Ammon's horn (tissue), 1 donor: ENCODE measurements at regions not wholly inside any gene's neighbourhood (a gene's known extent, or its start where the extent isn't known, plus 50 kb on each side); places are given as distances from the start of the nearest gene placed in this dataset.
A peak's percentile ranks its signal among the peaks of the same experiment; 100 is the strongest.

Experiments
- DNase-seq: peaks from one replicate; pipeline ENCODE4 v3.0.0-alpha.2; 2016; ENCODE audit warnings: low spot score

DNA sequence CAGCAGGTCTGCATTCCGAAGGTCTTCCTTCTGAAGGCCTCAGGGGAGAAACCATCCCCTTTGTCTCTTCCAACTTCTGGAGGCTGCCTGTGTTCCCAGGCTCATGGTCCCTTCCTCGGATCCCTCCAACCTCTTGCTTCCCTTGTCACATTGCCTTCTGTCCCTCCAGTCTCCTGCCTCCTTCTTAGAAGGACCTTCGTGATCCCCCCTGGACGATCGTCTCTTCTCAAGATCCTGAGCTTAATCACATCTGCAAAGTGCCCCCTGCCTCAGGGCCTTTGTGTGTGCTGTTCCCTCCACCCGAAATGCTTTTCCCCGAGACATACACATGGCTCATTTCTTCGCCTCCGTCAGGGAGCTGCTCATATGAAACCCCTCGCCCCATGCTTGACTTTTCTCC, 505.8 kb downstream of the SHQ1 start:
- DNase-seq = no peak

- no peak for DNase-seq
Measured at GRCh38 chr3:72341920-72342319, 506.3 kb downstream of the SHQ1 start.

- DNase-seq = no peak
Measured at GRCh38 chr3:72341380-72341770, 506.9 kb downstream of the SHQ1 start.

- DNase-seq = no peak
Measured at GRCh38 chr3:72340476-72341379, 507.5 kb downstream of the SHQ1 start.

DNA sequence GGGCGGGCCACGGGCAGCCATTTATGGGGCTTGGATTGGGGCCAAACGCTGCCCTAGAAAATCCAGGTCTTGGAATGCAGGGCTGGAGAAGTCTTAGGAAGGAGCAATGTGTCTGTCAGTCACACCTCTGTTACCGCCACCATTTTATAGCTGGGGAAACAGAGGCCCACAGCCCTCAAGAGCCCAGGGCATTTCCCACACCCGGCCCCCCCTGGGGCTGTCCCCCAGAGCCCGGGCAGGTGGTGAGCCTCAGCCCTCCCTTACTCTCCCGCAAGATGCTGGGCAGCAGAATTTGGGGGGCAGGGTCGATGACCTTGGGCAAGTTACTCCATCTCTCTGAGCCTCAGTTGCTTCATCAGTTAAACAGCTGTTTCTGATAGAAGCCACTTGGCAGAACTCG, 508.2 kb downstream of the SHQ1 start:
- no peak for DNase-seq

DNA sequence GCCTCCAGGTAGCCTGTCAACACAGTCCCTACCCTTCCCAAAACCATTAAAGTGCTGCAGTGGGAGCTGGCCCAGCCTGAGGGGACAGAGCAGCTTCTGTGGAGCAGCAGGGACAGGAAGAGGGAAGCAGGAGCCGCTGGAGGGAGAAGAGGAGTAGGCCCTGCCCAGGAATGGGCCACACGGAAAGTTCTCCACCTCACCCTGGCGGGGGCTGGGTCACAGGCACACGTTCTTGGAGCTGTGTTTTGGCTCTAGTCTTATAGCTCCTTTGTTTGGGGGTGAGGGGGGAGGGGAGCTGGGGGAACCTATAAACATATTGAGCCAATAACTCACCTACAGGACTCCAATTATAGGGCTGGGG, 508.6 kb downstream of the SHQ1 start:
- no peak for DNase-seq

GRCh38 chr3:72338942-72339669, 509.1 kb downstream of the SHQ1 start:
- peak; percentile 54 for DNase-seq

- DNase-seq = no peak
Measured at GRCh38 chr3:72338082-72338941, 509.9 kb downstream of the SHQ1 start.

DNA sequence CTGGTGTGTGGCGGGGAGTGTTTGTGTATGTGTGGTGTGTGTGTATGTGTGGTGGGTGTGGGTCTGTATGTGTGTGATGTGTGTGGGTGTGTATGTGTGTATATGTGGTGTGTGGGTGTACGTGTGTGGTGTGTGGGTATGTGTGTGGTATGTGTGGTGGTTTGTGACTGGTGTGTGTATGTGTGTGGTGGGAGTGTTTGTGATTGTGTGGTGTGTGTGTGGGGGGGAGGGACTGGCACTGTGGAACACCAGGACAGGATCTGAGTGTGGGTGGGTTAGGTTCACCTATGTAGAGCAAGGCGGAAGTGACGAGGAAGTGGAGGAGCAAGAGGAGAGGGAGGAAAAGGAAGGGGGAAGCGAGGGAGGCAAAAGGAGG, 510.8 kb downstream of the SHQ1 start:
- no peak for DNase-seq

- no peak for DNase-seq
Measured at GRCh38 chr3:72336821-72337479, 511.3 kb downstream of the SHQ1 start.

DNA sequence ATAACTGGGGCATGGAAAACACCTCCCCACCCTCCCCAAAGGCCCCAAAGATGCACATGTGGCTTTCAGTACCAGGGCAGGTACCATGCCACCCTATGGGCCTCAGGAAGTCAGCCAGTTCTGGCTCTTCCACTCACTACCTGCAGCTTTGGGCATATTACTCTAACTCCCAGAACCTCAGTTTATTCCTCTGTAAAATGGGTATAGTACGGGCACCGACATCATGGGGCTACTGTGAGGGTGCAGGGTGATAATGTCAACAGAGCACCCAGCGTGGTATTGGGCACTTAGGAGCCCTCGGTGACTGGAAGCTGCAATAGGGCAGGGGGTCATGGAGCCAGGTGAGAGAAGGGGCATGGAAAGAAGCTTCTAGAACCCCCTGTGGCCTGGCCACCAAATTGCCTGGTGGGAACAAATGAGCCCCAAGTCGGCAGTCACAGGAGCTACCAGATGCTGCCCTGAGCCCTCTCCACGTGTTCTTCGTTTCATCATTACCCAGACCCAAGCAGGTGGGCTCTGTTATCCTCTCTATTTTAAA, 512.1 kb downstream of the SHQ1 start:
- DNase-seq = no peak

DNA sequence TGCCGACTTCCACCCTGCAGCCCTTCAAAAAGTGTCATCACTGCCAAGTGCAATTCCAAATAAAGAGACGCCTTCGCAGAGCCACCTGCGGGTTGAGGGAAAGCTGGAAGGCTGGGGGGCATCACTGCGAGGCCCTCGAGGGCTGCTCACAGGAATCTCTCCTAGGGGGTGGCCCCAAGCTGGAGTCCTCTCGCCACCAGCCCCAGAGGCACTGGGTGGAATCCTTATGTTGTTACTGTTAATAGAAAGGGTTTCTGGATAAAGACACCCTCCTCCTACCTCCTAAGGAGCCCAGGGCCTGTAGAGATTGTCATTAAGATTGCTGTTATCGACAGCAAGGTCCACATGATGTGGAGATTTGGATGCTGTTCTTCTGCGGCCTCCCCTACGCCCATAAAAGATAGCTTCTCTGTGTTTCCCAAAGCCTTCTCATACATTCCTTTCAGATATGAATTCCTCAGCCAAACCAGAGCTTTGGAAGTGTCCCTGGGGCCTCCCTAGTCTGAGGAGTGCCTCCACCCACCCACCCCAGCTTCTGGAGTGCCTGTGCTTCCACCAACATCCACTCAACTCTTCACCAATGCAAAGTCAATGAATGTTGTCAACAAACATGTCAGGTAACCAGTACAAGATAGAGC, 512.7 kb downstream of the SHQ1 start:
- DNase-seq = no peak

DNA sequence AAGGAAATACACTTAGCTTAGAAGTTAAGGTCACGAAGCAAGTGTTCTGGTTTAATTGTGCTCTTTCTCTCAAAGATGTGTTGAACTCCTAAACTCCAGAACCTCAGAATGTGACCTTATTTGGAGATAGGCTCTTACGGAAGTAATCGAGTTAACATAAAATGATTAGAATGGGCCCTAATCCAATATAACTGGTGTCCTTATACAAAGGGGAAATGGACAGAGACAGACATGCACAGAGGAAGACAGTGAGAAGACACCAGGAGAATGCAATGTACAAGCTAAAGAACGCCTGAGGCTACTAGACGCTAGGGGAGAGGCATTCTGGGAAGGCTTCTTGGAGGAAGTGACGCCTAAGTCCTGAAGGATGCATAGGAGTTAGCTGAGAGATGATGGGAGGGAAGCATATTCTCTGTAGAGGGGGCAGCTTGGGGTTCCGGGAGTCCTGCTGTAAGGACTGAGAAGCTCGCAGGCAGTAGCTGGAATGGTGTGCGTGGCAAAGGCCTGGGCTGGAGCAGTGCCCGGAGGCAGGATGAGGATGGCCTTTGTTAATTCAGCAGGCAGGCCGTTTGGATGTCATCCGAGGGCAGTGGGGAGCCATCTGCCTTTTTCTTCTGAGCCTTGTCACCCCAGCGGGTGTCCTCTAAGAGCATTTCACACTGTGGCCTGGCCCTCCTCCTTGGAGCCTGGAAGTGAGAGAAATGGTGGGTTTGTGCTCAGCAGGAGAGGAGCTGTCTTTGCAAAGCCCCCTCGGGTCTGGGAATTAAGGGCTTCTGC, 513.4 kb downstream of the SHQ1 start:
- DNase-seq = peak; percentile 96

- no peak for DNase-seq
Measured at GRCh38 chr3:72332689-72333088, 515.6 kb downstream of the SHQ1 start.

DNA sequence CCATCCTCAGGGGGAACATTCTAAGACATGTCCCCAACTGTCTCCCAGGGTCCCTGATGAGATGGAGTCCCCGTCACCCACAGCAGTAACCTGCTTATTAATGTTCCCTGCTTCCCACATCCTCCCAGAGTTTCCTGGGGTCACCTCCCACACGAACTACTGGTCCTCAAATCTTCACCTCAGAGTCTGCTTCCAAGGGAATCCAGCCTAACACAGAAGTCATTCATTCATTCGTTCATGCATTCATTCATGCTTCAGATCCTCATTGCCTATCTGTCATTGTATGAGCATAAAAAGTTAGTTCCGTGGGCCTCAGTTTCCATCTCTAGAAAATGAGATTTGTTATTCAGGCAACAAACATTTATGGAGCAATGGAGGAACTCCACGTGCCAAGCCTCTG, 516.2 kb downstream of the SHQ1 start:
- no peak for DNase-seq

- no peak for DNase-seq
Measured at GRCh38 chr3:72331076-72331475, 517.2 kb downstream of the SHQ1 start.

DNA sequence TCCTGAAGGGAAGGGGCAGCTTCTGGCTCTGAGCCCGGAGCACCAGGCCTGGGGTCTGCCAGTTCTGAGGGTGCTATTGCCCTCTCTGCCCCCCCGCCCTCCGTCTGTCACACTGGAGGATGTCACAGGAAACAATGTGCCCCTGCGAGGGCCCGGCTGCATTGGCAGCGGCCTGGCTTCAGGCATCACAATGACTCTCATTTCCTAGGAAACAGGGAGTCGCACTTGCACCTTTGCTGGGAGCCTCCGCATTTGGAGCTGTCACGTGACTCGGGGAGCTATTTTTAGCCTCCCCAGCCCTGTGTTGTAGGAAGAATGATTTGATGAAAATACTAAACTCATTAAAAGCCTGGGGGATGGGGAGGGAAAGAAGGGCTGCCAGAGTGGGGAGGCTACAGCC, 518.9 kb downstream of the SHQ1 start:
- peak; percentile 86 for DNase-seq

DNA sequence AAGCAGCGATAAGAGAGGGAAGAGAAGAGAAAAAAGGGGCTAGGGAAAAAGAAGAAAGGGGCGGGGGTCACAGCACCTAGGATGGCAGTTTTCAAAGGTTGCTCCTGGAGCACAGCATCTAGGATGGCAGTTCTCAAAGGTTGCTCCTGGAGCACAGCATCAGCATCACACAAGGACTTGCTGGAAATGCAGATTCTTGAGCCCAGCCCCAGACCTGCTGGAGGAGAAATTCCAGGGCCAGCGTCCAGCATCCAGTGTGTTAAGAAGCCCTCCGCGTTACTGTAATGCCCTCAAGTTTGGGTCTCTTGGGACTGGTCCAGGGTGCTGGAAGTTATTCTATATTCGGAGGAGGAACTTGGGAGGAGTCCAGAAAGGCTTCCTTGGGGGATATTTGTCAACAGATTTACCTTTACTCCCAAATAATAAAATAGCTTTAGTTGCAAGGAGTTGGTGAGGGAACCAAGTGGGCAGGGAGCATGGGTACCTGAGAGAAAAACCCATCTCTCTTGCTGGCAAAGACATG, 519.4 kb downstream of the SHQ1 start:
- no peak for DNase-seq

DNA sequence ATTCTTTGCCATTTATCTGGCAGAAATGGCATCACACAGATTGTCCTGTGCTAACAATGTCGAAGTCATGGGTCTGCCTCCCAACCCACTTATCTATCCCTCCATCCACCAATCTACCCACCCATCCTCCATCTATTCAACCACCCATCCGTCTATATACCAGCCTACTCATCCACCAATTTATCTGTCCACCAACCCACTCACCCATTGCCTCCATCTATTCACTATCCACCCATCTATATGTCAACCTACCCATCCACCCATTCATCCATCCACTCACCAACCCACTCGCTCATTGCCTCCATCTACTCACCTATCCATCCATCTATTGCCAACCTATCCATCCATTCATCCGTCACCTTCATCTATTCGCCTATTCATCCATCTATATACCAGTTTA, 521.2 kb downstream of the SHQ1 start:
- no peak for DNase-seq

GRCh38 chr3:72324253-72324811, 523.9 kb downstream of the SHQ1 start:
- no peak for DNase-seq
